GM23338 (cell line): ENCODE measurements at regions not wholly inside any gene's neighbourhood (a gene's known extent, or its start where the extent isn't known, plus 50 kb on each side); places are given as distances from the start of the nearest gene placed in this dataset.

Experiments
- CREB1 ChIP-seq: fragments of 250-450 bp; sonication (Bioruptor Pico); IDR thresholded peaks from 2 replicates; pipeline ENCODE4 v1.5.0; 2020; ENCODE audit warnings: low read depth, mild to moderate bottlenecking, moderate library complexity
- CTCF ChIP-seq, 2 experiments: fragments of 200-600 bp in 1 of 2; sonication (generic) in 1 of 2; conservative IDR thresholded peaks; 2 replicates each; pipeline versions ENCODE4 v1.5.1 to v1.6.1; 2016 to 2017; ENCODE audit warnings: antibody characterized with exemption in 2 of 2, low read depth in 2 of 2, mild to moderate bottlenecking in 2 of 2, moderate library complexity in 1 of 2
- ETS1 ChIP-seq: IDR thresholded peaks from 2 replicates; pipeline ENCODE4 v1.6.1; 2016; ENCODE audit warnings: antibody characterized with exemption
- EZH2 ChIP-seq: fragments of 200-600 bp; sonication (generic); IDR thresholded peaks from one replicate; pipeline ENCODE4 v1.8.0; 2017; ENCODE audit warnings: antibody characterized with exemption, mild to moderate bottlenecking, low read depth; ENCODE audit not compliant: unreplicated experiment
- EZH2phosphoT487 ChIP-seq: fragments of 200-600 bp; sonication (generic); IDR thresholded peaks from one replicate; pipeline ENCODE4 v1.8.1; 2018; ENCODE audit warnings: antibody characterized with exemption; ENCODE audit not compliant: unreplicated experiment
- JUNB ChIP-seq: IDR thresholded peaks from one replicate; pipeline ENCODE4 v1.6.1; 2016; ENCODE audit warnings: antibody characterized with exemption; ENCODE audit not compliant: unreplicated experiment
- POLR2AphosphoS5 ChIP-seq: IDR thresholded peaks from 2 replicates; pipeline ENCODE4 v1.6.1; 2016; ENCODE audit warnings: antibody characterized with exemption, low read depth
- REST ChIP-seq: IDR thresholded peaks from one replicate; pipeline ENCODE4 v1.6.1; 2018; ENCODE audit warnings: antibody characterized with exemption; ENCODE audit not compliant: unreplicated experiment
- STAT1 ChIP-seq: IDR thresholded peaks from one replicate; pipeline ENCODE4 v1.6.1; 2016; ENCODE audit warnings: antibody characterized with exemption; ENCODE audit not compliant: unreplicated experiment
- ZNF114 ChIP-seq: fragments of 250-450 bp; sonication (Bioruptor Pico); IDR thresholded peaks from 2 replicates; pipeline ENCODE4 v1.5.0; 2020; ENCODE audit warnings: mild to moderate bottlenecking, moderate library complexity
- ZNF331 ChIP-seq: fragments of 250-450 bp; sonication (Bioruptor Pico); IDR thresholded peaks from 2 replicates; pipeline ENCODE4 v1.5.0; 2020; ENCODE audit warnings: low read depth, mild to moderate bottlenecking, moderate library complexity
- ZNF462 ChIP-seq: fragments of 250-450 bp; sonication (Bioruptor Pico); IDR thresholded peaks from 2 replicates; pipeline ENCODE4 v1.5.0; 2020; ENCODE audit warnings: mild to moderate bottlenecking, moderate library complexity

- TF ChIP-seq EZH2 (no peak), CTCF (conservative IDR thresholded peaks at IDR 0.05; ENCODE audit: low read depth in 2 of 2) (no peak), ZNF462 (CRISPR knock-in tag) (no peak), POLR2AphosphoS5 (no peak), ZNF114 (CRISPR knock-in tag) (no peak), ETS1 (no peak), REST (no peak), CREB1 (CRISPR knock-in tag) (no peak), EZH2phosphoT487 (no peak), JUNB (no peak), ZNF331 (CRISPR knock-in tag) (no peak), STAT1 (no peak)
Observed at GRCh38 chr1:163928651-163929050, 606.9 kb downstream of the NUF2 start.
